Superior temporal gyrus (tissue), 1 donor: ENCODE measurements at regions not wholly inside any gene's neighbourhood (a gene's known extent, or its start where the extent isn't known, plus 50 kb on each side); places are given as distances from the start of the nearest gene placed in this dataset.

Source experiments
- DNase-seq: peaks from one replicate; pipeline ENCODE4 v3.0.0-alpha.2; 2016; ENCODE audit errors: extremely low spot score

DNA sequence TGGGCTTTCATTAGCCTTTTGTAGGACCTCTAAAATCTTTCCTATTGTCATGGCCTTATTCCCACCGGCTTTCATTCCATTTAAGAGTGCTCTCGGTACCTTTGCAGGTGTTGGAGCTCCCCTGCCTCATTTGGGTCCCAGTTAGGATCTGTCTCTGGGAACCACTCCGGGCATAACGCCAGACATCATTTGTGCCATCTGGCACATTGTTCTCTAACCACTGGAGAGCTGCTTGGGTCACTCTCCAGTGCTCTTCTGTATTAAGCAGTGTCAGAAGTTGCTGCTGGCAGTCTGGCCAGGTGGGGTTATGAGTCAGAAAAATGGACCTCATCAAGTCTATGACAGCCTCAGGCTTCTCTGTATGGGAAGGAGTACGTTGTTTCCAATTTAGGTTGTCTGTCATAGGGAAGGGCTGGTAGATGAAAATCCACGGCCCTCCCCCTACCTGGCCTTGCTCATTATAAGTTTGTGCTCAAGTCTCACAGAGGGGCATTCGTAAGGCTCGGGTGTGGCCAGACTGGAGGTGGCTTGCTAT lies 62.9 kb upstream of the MOCS1 start:
- DNase-seq = no peak

DNA sequence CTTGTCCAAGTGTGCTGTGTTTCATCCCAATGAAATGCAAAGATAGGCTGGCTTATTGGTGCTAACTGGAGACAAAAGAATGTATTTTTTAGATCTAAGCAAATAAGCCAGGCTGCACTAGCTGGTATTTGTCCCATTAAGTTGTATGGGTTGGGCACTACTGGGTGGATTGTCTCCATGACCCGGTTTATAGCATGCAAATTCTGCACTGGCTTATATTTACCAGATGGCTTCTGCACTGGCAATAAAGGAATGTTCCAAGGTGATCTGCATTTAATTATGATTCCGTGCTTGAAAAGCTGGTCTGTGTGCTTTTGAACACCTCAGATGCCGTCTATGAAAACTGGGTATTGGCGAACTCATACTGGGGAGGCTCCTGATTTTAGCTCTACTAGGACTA lies 61.4 kb upstream of the MOCS1 start:
- DNase-seq = no peak

DNA sequence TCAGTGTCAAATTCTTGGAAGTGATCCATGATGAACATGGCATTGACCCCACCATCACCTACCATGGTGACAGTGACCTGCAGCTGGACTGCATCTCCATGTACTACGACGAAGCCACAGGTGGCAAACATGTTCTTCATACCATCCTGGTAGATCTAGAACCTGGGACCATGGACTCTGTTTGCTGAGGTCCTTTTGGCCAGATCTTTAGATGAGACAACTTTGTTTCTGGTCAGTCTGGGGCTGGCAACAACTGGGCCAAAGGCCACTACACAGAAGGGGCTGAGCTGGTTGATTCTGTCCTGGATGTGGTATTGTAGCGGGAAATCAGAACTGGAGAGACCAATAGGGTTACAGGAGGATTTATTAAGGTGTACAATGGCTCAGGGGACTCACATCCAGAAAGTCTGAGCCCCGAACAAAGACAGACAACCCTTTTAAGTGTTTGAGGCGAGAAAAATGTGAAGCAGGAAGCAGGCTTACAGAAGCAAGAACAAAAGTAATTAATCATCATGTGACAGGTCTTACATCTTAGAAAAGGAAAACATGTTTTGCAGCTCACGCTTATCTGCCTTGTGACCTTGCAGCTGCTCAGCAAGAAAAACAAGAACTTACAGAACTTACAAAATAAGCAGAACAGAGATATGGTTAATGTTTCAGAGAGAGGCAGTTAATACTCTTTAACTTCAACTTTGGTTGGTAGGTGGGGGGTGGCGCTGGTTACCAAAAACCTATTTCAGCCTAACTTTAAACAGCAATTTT lies 58.8 kb upstream of the MOCS1 start:
- DNase-seq = no peak
